Neural cell (in vitro differentiated cells): ENCODE measurements at regions not wholly inside any gene's neighbourhood (a gene's known extent, or its start where the extent isn't known, plus 50 kb on each side); places are given as distances from the start of the nearest gene placed in this dataset.

ENCODE experiments used
- H2AFZ ChIP-seq: fragments of 200-600, 300-800 bp; sonication (generic), shearing (Covaris generic); 2 replicates; pipeline ENCODE4 v1.6.0; 2014; ENCODE audit warnings: low read depth, mild to moderate bottlenecking, antibody characterized with exemption, low read length, moderate library complexity
- H3F3A ChIP-seq: fragments of 200-600 bp; shearing (Covaris generic); 2 replicates; pipeline ENCODE4 v1.6.1; 2016; ENCODE audit warnings: mild to moderate bottlenecking, moderate library complexity, mixed read lengths, antibody characterized with exemption, low read length; ENCODE audit not compliant: insufficient read depth, poor library complexity, severe bottlenecking
- H3K27ac ChIP-seq: fragments of 200-600, 300-800 bp; sonication (generic), shearing (Covaris generic); 2 replicates; pipeline ENCODE4 v1.5.1; 2014; ENCODE audit warnings: mild to moderate bottlenecking, low read length, moderate library complexity
- H3K27me3 ChIP-seq: fragments of 300-800, 200-600 bp; sonication (generic), shearing (Covaris generic); 2 replicates; pipeline ENCODE4 v1.6.0; 2014; ENCODE audit warnings: mild to moderate bottlenecking, low read depth, low read length, moderate library complexity; ENCODE audit not compliant: insufficient read depth
- H3K36me3 ChIP-seq: fragments of 300-800, 200-600 bp; sonication (generic), shearing (Covaris generic); 2 replicates; pipeline ENCODE4 v1.5.1; 2014; ENCODE audit warnings: mild to moderate bottlenecking, antibody characterized with exemption, low read length, moderate library complexity; ENCODE audit not compliant: insufficient read depth
- H3K4me2 ChIP-seq: fragments of 300-800, 200-600 bp; sonication (generic), shearing (Covaris generic); 2 replicates; pipeline ENCODE4 v1.6.0; 2014; ENCODE audit warnings: mild to moderate bottlenecking, low read length
- H3K4me3 ChIP-seq: fragments of 300-800, 200-600 bp; sonication (generic), shearing (Covaris generic); 2 replicates; pipeline ENCODE4 v1.5.1; 2014; ENCODE audit warnings: mild to moderate bottlenecking, low read length, moderate library complexity
- H3K79me2 ChIP-seq: fragments of 200-600 bp; shearing (Covaris generic); replicated peaks from 2 replicates; pipeline ENCODE4 v1.6.0; 2014; ENCODE audit warnings: mild to moderate bottlenecking, low read length, moderate library complexity; ENCODE audit not compliant: insufficient read depth
- H3K9ac ChIP-seq: fragments of 300-800, 200-600 bp; sonication (generic), shearing (Covaris generic); 2 replicates; pipeline ENCODE4 v1.6.1; 2016; ENCODE audit warnings: mild to moderate bottlenecking, low read length, mixed read lengths
- H3K9me2 ChIP-seq: fragments of 200-600 bp; shearing (Covaris generic); 2 replicates; pipeline ENCODE4 v1.6.1; 2016; ENCODE audit warnings: mild to moderate bottlenecking, low read length, mixed read lengths; ENCODE audit not compliant: insufficient read depth
- H3K9me3 ChIP-seq: fragments of 200-600, 300-800 bp; sonication (generic), shearing (Covaris generic); 2 replicates; pipeline ENCODE4 v1.6.1; 2016; ENCODE audit warnings: mild to moderate bottlenecking, mixed run types, low read length, moderate library complexity, mixed read lengths
- H4K20me1 ChIP-seq: fragments of 200-600 bp; shearing (Covaris generic); 2 replicates; pipeline ENCODE4 v1.6.1; 2016; ENCODE audit warnings: mild to moderate bottlenecking, mixed run types; ENCODE audit not compliant: insufficient read depth
- CTCF ChIP-seq: fragments of 450-650 bp; IDR thresholded peaks from 2 replicates; pipeline ENCODE4 v1.5.1; 2014; ENCODE audit warnings: antibody characterized with exemption, mild to moderate bottlenecking, moderate library complexity; ENCODE audit not compliant: poor library complexity, severe bottlenecking
- EP300 ChIP-seq: fragments of 450-650 bp; conservative IDR thresholded peaks from 2 replicates; pipeline ENCODE4 v1.6.1; 2014; ENCODE audit warnings: antibody characterized with exemption, mild to moderate bottlenecking, moderate library complexity; ENCODE audit not compliant: poor library complexity, severe bottlenecking
- EZH2 ChIP-seq: fragments of 200-600, 300-800 bp; shearing (Covaris generic), sonication (generic); IDR thresholded peaks from 2 replicates; pipeline ENCODE4 v1.6.1; 2014; ENCODE audit warnings: antibody characterized with exemption, low read length, borderline replicate concordance, mild to moderate bottlenecking; ENCODE audit not compliant: insufficient read depth, poor library complexity, severe bottlenecking
- MXI1 ChIP-seq: fragments of 450-650 bp; conservative IDR thresholded peaks from 2 replicates; pipeline ENCODE4 v1.6.1; 2014; ENCODE audit warnings: antibody characterized with exemption, mild to moderate bottlenecking; ENCODE audit not compliant: poor library complexity, severe bottlenecking
- POLR2AphosphoS5 ChIP-seq: IDR thresholded peaks from 2 replicates; pipeline ENCODE4 v1.6.1; 2012
- RAD21 ChIP-seq: fragments of 450-650 bp; conservative IDR thresholded peaks from 2 replicates; pipeline ENCODE4 v1.6.1; 2014; ENCODE audit warnings: antibody characterized with exemption, mild to moderate bottlenecking, moderate library complexity
- REST ChIP-seq: IDR thresholded peaks from 2 replicates; pipeline ENCODE4 v1.6.1; 2012; ENCODE audit warnings: borderline replicate concordance
- SMC3 ChIP-seq: fragments of 450-650 bp; conservative IDR thresholded peaks from 2 replicates; pipeline ENCODE4 v1.6.1; 2014; ENCODE audit warnings: antibody characterized with exemption, mild to moderate bottlenecking, moderate library complexity; ENCODE audit not compliant: poor library complexity
- TAF1 ChIP-seq: IDR thresholded peaks from 2 replicates; pipeline ENCODE4 v1.6.1; 2012; ENCODE audit warnings: low read depth

GRCh38 chr21:35925497-35925896, 134.8 kb downstream of the SETD4 start:
- Histone ChIP-seq H3K4me2 (no peak overlapping the region), H3K9ac (no peak overlapping the region), H3K9me2 (no peaks in the 10 kb centered on the region), H3K36me3 (no peaks in the 10 kb centered on the region), H3K4me3 (no peak overlapping the region), H3K27ac (no peak overlapping the region), H3F3A (no peaks in the 10 kb centered on the region), H3K79me2 (no peaks in the 10 kb centered on the region), H3K9me3 (no peaks in the 10 kb centered on the region), H4K20me1 (no peaks in the 10 kb centered on the region), H2AFZ (no peak overlapping the region), H3K27me3 (no peaks in the 10 kb centered on the region)
- no peak for TF ChIP-seq CTCF
- no peak for TF ChIP-seq SMC3
- TF ChIP-seq EZH2 = no peak
- no peak for TF ChIP-seq TAF1
- no peak for TF ChIP-seq MXI1
- no peak for TF ChIP-seq RAD21
- no peak for TF ChIP-seq POLR2AphosphoS5
- TF ChIP-seq REST = no peak
- no peak for TF ChIP-seq EP300

- Histone ChIP-seq H3K27ac (no peak overlapping the region), H2AFZ (no peak overlapping the region), H3K9me3 (no peaks in the 10 kb centered on the region), H3K36me3 (no peaks in the 10 kb centered on the region), H3K4me3 (no peak overlapping the region), H3K9ac (no peak overlapping the region), H3K27me3 (no peaks in the 10 kb centered on the region), H3F3A (no peaks in the 10 kb centered on the region), H3K9me2 (no peaks in the 10 kb centered on the region), H3K4me2 (no peak overlapping the region), H4K20me1 (no peaks in the 10 kb centered on the region), H3K79me2 (no peaks in the 10 kb centered on the region)
- no peak for TF ChIP-seq POLR2AphosphoS5
- TF ChIP-seq MXI1 = no peak
- TF ChIP-seq EZH2 = no peak
- no peak for TF ChIP-seq RAD21
- no peak for TF ChIP-seq SMC3
- TF ChIP-seq TAF1 = no peak
- TF ChIP-seq EP300 = no peak
- TF ChIP-seq REST = no peak
- TF ChIP-seq CTCF = no peak
Measured at GRCh38 chr21:35924714-35925301, 135.5 kb downstream of the SETD4 start.
